C4-2B (cell line): ENCODE measurements at regions not wholly inside any gene's neighbourhood (a gene's known extent, or its start where the extent isn't known, plus 50 kb on each side); places are given as distances from the start of the nearest gene placed in this dataset.

Experiments
- ZFX ChIP-seq: fragments of 450-650 bp; IDR thresholded peaks from 2 replicates; pipeline ENCODE4 v1.6.1; 2017
- TF ChIP-seq, protein P1 (sequence below): fragments of 450-650 bp; conservative IDR thresholded peaks from 2 replicates; pipeline ENCODE4 v1.5.1; 2017; ENCODE audit warnings: mild to moderate bottlenecking

DNA sequence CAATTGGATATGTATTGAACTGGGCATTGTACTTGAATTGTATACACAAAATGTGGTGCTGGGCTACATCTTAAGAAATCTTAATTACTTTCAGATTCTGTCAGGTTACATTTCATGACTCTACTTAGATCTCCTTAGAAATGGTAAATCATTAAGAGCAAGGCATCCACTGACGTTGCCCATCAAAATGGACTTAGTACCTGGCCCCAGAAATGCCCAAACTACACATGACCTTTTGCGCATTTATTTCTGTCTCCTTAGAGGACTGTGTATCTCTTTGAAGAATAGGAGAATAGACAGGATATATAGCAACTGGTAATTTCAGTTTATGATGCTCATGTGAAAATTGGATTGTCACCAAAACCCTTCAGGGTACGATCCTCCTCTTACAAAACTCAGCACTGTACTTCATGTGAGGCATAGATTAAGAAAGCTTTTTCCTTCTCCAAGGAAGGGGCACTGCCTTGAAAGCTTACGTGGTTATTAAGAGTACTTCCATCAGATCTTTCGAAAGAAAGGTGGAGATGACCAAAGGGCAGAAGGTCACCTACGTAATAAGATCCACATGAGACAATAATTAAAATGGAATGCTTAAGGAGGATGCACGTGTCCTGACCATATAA lies 61.4 kb upstream of the BMP2 start:
- TF ChIP-seq, protein P1, sequence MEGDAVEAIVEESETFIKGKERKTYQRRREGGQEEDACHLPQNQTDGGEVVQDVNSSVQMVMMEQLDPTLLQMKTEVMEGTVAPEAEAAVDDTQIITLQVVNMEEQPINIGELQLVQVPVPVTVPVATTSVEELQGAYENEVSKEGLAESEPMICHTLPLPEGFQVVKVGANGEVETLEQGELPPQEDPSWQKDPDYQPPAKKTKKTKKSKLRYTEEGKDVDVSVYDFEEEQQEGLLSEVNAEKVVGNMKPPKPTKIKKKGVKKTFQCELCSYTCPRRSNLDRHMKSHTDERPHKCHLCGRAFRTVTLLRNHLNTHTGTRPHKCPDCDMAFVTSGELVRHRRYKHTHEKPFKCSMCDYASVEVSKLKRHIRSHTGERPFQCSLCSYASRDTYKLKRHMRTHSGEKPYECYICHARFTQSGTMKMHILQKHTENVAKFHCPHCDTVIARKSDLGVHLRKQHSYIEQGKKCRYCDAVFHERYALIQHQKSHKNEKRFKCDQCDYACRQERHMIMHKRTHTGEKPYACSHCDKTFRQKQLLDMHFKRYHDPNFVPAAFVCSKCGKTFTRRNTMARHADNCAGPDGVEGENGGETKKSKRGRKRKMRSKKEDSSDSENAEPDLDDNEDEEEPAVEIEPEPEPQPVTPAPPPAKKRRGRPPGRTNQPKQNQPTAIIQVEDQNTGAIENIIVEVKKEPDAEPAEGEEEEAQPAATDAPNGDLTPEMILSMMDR, result no peak
- no peak for TF ChIP-seq ZFX
